ENCODE measurements at regions not wholly inside any gene's neighbourhood (a gene's known extent, or its start where the extent isn't known, plus 50 kb on each side); places are given as distances from the start of the nearest gene placed in this dataset.
"Not testable (repeated sequence)": the region's sequence is repeated elsewhere in the genome, so short reads cannot be mapped to it uniquely, and the experiment has no call there.

DNA sequence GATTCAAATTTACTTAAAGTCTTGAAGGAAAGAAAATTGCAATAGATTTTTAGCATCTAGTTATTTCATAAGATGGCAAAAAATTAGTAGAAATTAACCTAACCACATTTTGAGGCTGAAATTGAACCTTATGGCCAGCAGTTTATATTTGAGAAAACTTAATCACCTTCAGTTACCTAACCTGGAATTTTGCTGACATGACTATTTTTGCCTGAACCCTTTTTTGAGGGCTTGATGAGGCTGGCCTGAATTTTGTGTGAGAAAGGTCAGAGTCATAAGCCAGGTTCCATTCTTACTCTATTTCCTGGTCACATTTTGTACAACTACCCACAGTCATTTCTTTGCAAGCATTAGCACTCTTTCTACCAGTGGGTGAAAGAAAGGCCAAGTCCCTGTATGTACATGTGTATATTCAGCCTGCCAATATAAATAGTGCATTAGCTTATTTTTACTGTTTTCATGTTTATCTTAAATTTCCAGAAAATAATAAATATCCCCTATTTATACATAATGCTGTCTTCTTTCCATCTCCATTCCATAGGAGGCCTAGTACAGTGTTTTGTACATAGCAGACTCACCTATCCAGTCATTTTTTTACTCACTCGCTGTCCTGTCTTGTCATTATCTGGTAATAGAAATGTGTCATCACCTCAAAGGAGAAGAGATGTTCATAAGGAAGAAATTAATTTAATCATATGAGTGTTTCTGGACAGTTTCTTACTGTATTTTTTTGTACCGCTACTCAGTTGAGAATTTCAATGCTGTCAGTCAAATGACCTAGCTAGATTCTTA lies 108.4 kb upstream of the SGCD start:
- DNase-seq (ENCODE audit: low read depth), result no peak

GRCh38 chr5:156219483-156220005 lies 107.4 kb upstream of the SGCD start:
- DNase-seq (ENCODE audit: low read depth), result no peak

DNA sequence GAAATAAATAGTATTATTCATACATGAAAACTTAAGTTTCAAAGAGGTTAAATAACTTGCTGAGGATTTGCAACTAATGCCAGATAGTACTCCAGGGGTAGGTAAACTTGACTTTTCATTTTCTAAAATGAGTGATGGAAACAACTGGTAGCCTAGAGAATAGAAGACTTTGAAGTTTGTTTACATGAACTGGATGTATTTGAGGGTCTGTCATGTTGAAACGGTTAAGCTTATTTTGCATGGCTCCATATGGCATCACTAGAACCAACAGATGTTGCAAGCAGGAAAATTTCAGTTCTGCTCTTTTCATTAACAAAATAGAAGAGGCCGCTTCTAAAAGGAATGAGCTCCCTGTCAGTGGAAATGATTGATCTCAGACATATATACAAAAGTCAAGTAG lies 105.1 kb upstream of the SGCD start:
- DNase-seq (ENCODE audit: low read depth), result no peak

- no peak for DNase-seq (ENCODE audit: low read depth)
Observed at GRCh38 chr5:156223547-156223946, 103.4 kb upstream of the SGCD start.

DNA sequence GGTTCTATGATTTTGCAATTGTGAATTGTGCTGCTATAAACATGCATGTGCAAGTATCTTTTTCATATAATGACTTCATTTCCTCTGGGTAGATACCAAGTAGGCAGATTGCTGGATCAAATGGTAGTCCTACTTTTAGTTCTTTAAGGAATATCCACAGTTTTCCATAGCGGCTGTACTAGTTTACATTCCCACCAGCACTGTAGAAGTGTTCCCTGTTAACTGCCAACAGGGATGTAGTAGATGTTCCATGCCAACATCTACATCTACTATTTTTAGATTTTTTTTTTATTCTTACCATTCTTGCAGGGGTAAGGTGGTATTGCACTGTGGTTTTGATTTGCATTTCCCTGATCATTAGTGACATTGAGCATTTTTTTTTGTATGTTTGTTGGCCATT lies 100.5 kb upstream of the SGCD start:
- DNase-seq (ENCODE audit: low read depth), result not testable (repeated sequence)

- no peak for DNase-seq (ENCODE audit: low read depth)
Observed at GRCh38 chr5:156230887-156231286, 96.1 kb upstream of the SGCD start.

DNA sequence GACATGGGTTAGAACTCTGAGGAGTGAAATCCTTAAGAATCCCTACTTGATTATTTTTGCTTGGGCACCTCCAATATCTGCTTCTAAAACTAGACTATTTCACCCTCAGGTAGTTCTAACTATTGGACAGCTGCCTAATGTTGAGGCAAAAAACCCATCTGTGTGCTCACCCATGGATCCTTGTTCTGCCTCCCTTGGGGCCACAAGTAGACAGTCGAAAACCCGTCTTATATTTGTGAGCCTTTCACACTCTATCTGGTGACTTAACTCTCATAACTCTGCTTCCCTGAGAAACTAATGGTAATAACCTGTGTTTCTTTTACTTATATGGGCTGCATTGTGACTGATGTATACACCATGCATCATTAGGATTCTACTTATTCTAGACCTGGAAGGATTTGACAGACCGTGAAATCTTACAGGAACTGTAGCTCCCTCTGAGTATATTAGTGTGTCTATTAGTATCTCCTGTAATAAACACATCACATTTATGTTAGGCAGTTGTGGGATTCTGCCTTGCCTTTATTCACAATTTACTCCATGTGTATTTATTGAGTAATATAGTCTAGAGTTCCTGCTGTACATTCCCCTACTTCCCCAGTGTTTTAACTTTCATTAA lies 94.6 kb upstream of the SGCD start:
- no peak for DNase-seq (ENCODE audit: low read depth)

GRCh38 chr5:156237361-156237760 lies 89.6 kb upstream of the SGCD start:
- DNase-seq (ENCODE audit: low read depth), result no peak

GRCh38 chr5:156239800-156240199 lies 87.2 kb upstream of the SGCD start:
- DNase-seq (ENCODE audit: low read depth), result no peak

GRCh38 chr5:156240414-156240813 lies 86.5 kb upstream of the SGCD start:
- no peak for DNase-seq (ENCODE audit: low read depth)

DNA sequence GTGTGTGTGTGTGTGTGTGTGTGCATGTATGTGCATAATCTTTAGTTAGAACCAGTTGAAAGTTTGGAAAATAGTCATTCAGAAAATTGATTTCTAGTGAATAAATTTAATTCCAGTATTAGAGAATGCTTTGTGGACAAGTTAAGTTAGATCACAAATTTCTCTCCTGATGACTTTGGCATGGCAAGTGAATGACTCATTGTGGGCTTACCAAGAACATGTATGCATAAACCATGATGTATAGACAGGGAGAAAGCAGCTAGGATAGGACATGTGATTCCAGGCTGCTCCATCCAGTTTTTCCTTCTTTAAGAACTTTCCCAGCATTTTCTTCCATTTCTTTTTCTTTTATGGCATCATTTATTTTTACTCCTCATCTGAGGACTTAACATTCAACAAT lies 85.7 kb upstream of the SGCD start:
- no peak for DNase-seq (ENCODE audit: low read depth)

- DNase-seq (ENCODE audit: low read depth), result no peak
Observed at GRCh38 chr5:156245895-156246294, 81.1 kb upstream of the SGCD start.

DNA sequence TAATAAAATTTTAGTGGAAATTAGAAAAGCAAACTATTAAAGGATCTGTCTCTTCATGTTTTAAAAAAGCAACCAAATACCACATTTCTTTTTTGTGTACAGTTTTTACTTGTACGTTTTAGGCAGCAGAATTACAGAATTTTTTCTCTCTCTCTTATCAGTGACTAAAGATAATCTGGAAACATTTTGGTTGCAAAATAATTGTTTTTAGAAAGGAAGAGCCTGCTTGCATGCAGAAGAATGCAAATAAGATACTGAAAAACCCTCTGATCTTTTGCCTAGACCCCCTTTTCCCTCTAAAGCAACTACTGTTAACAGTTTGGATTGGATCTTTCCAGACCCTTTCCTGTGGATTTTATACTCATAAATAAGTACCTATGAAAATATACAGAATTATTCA lies 75.9 kb upstream of the SGCD start:
- DNase-seq (ENCODE audit: low read depth), result no peak

GRCh38 chr5:156253130-156253529 lies 73.8 kb upstream of the SGCD start:
- no peak for DNase-seq (ENCODE audit: low read depth)

- DNase-seq (ENCODE audit: low read depth), result no peak
Observed at GRCh38 chr5:156254196-156254595, 72.8 kb upstream of the SGCD start.

GRCh38 chr5:156256642-156257041 lies 70.3 kb upstream of the SGCD start:
- DNase-seq (ENCODE audit: low read depth), result no peak

DNA sequence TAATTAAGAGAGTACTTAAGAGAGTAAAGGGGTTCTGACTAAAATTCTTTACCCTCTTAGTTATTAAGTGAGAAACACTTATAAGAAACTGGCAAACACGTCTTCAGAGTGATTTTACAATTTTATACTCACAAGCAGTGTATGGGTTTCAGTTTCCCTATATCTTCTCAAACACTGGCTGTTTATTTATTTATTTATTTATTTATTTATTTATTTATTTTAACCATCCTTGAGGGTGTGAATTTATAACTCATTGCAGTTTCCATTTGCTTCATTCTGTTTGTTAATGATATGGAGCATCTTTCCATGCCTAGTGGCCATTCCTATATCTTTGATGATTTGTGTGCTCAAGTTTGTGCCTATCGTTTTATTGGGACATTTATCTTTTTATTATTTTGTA lies 68.0 kb upstream of the SGCD start:
- DNase-seq (ENCODE audit: low read depth), result no peak

DNA sequence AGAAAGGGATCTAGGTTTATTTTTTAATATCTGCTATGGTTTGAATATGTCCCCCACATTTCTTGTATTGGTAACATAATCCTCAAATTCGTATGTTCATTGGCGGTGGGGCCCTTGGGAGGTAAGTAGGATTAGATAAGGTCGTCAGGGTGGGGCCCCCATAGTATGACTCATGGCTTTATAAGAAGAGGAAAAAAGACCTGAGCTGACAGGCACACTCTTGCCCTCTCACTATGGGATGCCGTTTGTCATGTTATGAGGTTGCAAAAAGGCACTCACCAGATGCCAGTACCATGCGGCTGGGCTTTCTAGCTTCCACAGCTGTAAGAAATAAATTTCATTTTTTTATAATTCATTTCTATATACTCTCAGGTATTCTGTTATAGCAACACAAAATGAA lies 67.3 kb upstream of the SGCD start:
- no peak for DNase-seq (ENCODE audit: low read depth)

GRCh38 chr5:156261275-156261939 lies 65.6 kb upstream of the SGCD start:
- no peak for DNase-seq (ENCODE audit: low read depth)

DNA sequence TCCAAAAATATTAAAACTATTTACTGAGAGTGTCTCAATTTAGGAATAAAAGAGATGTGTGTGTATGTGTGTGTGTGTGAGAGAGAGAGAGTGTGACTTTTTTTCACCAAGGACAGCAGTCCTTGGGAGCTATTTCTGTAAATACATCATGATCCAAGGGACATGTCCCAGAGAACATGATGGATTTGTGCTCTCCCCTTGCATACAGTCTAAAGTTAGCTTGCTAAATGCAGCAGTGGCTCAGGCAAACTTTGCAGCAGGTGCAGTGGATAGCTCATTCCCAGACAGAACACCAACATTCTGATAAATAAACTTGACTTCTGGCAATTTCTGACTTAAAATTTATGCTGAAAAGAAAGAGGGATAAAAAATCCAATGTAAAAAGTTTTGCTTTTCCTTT lies 55.4 kb upstream of the SGCD start:
- no peak for DNase-seq (ENCODE audit: low read depth)

- no peak for DNase-seq (ENCODE audit: low read depth)
Observed at GRCh38 chr5:156272139-156272538, 54.8 kb upstream of the SGCD start.

- no peak for DNase-seq (ENCODE audit: low read depth)
Observed at GRCh38 chr5:156273325-156273724, 53.6 kb upstream of the SGCD start.

DNA sequence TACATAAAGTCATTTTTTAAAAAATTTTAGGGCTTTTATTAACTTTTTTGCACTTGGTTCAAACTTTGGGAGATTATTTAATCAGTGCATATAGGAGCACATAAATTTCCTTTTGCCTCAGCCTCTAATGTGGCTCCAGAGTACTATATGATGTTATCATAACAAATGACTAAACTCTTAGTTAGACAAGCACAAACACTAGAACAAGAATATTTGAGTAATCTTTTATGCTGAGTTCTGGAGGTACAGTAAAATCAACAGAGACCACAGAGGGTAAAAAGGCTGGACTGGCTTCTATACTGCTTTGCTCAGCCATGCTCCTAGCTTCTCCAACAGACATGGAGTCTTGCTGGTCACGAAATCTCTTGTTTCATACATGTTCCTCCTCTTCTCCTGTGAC lies 52.5 kb upstream of the SGCD start:
- no peak for DNase-seq (ENCODE audit: low read depth)
